ENCODE measurements at regions not wholly inside any gene's neighbourhood (a gene's known extent, or its start where the extent isn't known, plus 50 kb on each side); places are given as distances from the start of the nearest gene placed in this dataset.

GRCh38 chr4:176439611-176440010, 119.8 kb downstream of the SPCS3 start:
- no peak for TF ChIP-seq CTCF (IDR thresholded peaks at IDR 0.05; ENCODE audit: borderline replicate concordance, control extremely low read depth, extremely low read depth, insufficient read depth, missing control alignments)
- DNase-seq (ENCODE audit: low spot score): no peak
- in situ Hi-C loops (cut with MboI; ENCODE audit: low sequenced_read_pairs, unreplicated experiment): no loop called here

GRCh38 chr4:176440698-176441097, 120.9 kb downstream of the SPCS3 start:
- no peak for TF ChIP-seq CTCF (IDR thresholded peaks at IDR 0.05; ENCODE audit: borderline replicate concordance, control extremely low read depth, extremely low read depth, insufficient read depth, missing control alignments)
- DNase-seq (ENCODE audit: low spot score): no peak
- in situ Hi-C loops (cut with MboI; ENCODE audit: low sequenced_read_pairs, unreplicated experiment): no loop called here

- TF ChIP-seq CTCF (IDR thresholded peaks at IDR 0.05; ENCODE audit: borderline replicate concordance, control extremely low read depth, extremely low read depth, insufficient read depth, missing control alignments): no peak
- in situ Hi-C loops (cut with MboI; ENCODE audit: low sequenced_read_pairs, unreplicated experiment): no loop called here
- DNase-seq (ENCODE audit: low spot score): no peak
These were observed 121.8 kb downstream of the SPCS3 start for GRCh38 chr4:176441594-176441993.

GRCh38 chr4:176443117-176443516, 123.4 kb downstream of the SPCS3 start:
- no peak for TF ChIP-seq CTCF (IDR thresholded peaks at IDR 0.05; ENCODE audit: borderline replicate concordance, control extremely low read depth, extremely low read depth, insufficient read depth, missing control alignments)
- DNase-seq (ENCODE audit: low spot score): no peak
- in situ Hi-C loops (cut with MboI; ENCODE audit: low sequenced_read_pairs, unreplicated experiment): no loop called here

GRCh38 chr4:176443646-176444409, 124.1 kb downstream of the SPCS3 start:
- TF ChIP-seq CTCF (IDR thresholded peaks at IDR 0.05; ENCODE audit: borderline replicate concordance, control extremely low read depth, extremely low read depth, insufficient read depth, missing control alignments): no peak
- in situ Hi-C loops (cut with MboI; ENCODE audit: low sequenced_read_pairs, unreplicated experiment): no loop called here
- no peak for DNase-seq (ENCODE audit: low spot score)

- TF ChIP-seq CTCF (IDR thresholded peaks at IDR 0.05; ENCODE audit: borderline replicate concordance, control extremely low read depth, extremely low read depth, insufficient read depth, missing control alignments): no peak
- DNase-seq (ENCODE audit: low spot score): no peak
- in situ Hi-C loops (cut with MboI; ENCODE audit: low sequenced_read_pairs, unreplicated experiment): no loop called here
These were observed 125.0 kb downstream of the SPCS3 start for GRCh38 chr4:176444741-176445140.
